ENCODE measurements at regions not wholly inside any gene's neighbourhood (a gene's known extent, or its start where the extent isn't known, plus 50 kb on each side); places are given as distances from the start of the nearest gene placed in this dataset.

DNA sequence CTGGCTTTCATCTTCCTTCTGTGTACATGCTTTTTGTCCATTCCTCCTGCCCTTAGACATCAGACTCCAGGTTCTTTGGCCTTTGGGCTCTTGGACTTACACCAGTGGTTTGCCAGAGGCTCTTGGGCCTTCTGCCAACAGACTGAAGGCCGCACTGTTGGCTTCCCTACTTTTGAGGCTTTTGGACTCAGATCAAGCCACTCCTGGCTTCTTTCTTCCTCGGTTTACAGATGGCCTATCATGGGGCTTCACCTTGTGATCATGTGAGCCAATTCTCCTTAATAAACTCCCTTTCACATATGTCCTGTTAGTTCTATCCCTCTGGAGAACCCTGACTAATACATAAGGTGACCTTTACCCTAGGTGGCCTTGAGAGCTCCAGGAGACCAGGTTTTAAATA lies 189.1 kb upstream of the CCNG1 start:
- no peak for TF ChIP-seq YY1 (IDR thresholded peaks at IDR 0.05; ENCODE audit: low read depth)
- no peak for TF ChIP-seq SIN3A (IDR thresholded peaks at IDR 0.05; ENCODE audit: borderline replicate concordance, low read depth, low read length)
- no peak for TF ChIP-seq NRF1 (IDR thresholded peaks at IDR 0.05; ENCODE audit: low read depth, low read length)
- no peak for TF ChIP-seq MXI1 (IDR thresholded peaks at IDR 0.05; ENCODE audit: low read depth, low read length)
- TF ChIP-seq, protein P1, sequence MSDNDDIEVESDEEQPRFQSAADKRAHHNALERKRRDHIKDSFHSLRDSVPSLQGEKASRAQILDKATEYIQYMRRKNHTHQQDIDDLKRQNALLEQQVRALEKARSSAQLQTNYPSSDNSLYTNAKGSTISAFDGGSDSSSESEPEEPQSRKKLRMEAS (IDR thresholded peaks at IDR 0.05; ENCODE audit: low read depth), result no peak
- TF ChIP-seq, protein P2, sequence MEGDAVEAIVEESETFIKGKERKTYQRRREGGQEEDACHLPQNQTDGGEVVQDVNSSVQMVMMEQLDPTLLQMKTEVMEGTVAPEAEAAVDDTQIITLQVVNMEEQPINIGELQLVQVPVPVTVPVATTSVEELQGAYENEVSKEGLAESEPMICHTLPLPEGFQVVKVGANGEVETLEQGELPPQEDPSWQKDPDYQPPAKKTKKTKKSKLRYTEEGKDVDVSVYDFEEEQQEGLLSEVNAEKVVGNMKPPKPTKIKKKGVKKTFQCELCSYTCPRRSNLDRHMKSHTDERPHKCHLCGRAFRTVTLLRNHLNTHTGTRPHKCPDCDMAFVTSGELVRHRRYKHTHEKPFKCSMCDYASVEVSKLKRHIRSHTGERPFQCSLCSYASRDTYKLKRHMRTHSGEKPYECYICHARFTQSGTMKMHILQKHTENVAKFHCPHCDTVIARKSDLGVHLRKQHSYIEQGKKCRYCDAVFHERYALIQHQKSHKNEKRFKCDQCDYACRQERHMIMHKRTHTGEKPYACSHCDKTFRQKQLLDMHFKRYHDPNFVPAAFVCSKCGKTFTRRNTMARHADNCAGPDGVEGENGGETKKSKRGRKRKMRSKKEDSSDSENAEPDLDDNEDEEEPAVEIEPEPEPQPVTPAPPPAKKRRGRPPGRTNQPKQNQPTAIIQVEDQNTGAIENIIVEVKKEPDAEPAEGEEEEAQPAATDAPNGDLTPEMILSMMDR (IDR thresholded peaks at IDR 0.05), result no peak
- TF ChIP-seq MEF2A (IDR thresholded peaks at IDR 0.05; ENCODE audit: borderline replicate concordance, low read depth), result no peak
- TF ChIP-seq, protein P3, sequence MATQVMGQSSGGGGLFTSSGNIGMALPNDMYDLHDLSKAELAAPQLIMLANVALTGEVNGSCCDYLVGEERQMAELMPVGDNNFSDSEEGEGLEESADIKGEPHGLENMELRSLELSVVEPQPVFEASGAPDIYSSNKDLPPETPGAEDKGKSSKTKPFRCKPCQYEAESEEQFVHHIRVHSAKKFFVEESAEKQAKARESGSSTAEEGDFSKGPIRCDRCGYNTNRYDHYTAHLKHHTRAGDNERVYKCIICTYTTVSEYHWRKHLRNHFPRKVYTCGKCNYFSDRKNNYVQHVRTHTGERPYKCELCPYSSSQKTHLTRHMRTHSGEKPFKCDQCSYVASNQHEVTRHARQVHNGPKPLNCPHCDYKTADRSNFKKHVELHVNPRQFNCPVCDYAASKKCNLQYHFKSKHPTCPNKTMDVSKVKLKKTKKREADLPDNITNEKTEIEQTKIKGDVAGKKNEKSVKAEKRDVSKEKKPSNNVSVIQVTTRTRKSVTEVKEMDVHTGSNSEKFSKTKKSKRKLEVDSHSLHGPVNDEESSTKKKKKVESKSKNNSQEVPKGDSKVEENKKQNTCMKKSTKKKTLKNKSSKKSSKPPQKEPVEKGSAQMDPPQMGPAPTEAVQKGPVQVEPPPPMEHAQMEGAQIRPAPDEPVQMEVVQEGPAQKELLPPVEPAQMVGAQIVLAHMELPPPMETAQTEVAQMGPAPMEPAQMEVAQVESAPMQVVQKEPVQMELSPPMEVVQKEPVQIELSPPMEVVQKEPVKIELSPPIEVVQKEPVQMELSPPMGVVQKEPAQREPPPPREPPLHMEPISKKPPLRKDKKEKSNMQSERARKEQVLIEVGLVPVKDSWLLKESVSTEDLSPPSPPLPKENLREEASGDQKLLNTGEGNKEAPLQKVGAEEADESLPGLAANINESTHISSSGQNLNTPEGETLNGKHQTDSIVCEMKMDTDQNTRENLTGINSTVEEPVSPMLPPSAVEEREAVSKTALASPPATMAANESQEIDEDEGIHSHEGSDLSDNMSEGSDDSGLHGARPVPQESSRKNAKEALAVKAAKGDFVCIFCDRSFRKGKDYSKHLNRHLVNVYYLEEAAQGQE (IDR thresholded peaks at IDR 0.05; ENCODE audit: low read depth, low read length), result no peak
- no peak for TF ChIP-seq RAD21 (IDR thresholded peaks at IDR 0.05; ENCODE audit: low read length)
- TF ChIP-seq, protein P4, sequence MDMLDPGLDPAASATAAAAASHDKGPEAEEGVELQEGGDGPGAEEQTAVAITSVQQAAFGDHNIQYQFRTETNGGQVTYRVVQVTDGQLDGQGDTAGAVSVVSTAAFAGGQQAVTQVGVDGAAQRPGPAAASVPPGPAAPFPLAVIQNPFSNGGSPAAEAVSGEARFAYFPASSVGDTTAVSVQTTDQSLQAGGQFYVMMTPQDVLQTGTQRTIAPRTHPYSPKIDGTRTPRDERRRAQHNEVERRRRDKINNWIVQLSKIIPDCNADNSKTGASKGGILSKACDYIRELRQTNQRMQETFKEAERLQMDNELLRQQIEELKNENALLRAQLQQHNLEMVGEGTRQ (IDR thresholded peaks at IDR 0.05; ENCODE audit: borderline replicate concordance, low read depth, low read length), result no peak
- TF ChIP-seq EP300 (IDR thresholded peaks at IDR 0.05; ENCODE audit: borderline replicate concordance in 1 of 2, low read depth in 1 of 2, low read length in 1 of 2), result no peak
- TF ChIP-seq POLR2AphosphoS5 (IDR thresholded peaks at IDR 0.05; ENCODE audit: low read depth, low read length), result no peak

Data from SK-N-SH (cell line).